ENCODE measurements at regions not wholly inside any gene's neighbourhood (a gene's known extent, or its start where the extent isn't known, plus 50 kb on each side); places are given as distances from the start of the nearest gene placed in this dataset.

DNA sequence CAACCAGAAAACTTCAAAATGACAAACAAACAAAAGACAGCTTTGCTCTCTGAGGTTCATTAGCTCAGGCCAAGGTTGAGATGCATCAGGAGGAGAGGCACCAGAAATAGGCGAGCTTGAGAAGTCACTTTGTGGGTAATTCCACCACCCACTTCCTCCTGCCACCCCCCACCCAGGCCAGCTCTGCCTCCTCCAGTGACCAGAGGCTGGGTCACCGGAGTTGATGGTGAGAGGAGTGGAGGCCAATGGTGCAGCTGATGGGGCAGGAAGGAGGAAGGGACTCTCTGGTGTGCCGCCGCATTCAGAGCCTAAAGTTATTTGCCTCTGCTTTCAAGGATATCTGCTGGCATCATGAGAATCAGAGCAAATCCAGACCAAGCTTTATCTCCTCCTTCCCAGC, 73.8 kb upstream of the ASTN2 start:
- no peak for DNase-seq (ENCODE audit: low read depth in 3 of 3, low spot score in 1 of 3)

- DNase-seq (ENCODE audit: low read depth in 3 of 3, low spot score in 1 of 3), result peak in 1 of 3 donors; percentile 8
Observed at GRCh38 chr9:117487555-117488175, 72.8 kb upstream of the ASTN2 start.

GRCh38 chr9:117486426-117486825, 71.6 kb upstream of the ASTN2 start:
- DNase-seq (ENCODE audit: low read depth in 3 of 3, low spot score in 1 of 3), result no peak

GRCh38 chr9:117485176-117485575, 70.3 kb upstream of the ASTN2 start:
- no peak for DNase-seq (ENCODE audit: low read depth in 3 of 3, low spot score in 1 of 3)

DNA sequence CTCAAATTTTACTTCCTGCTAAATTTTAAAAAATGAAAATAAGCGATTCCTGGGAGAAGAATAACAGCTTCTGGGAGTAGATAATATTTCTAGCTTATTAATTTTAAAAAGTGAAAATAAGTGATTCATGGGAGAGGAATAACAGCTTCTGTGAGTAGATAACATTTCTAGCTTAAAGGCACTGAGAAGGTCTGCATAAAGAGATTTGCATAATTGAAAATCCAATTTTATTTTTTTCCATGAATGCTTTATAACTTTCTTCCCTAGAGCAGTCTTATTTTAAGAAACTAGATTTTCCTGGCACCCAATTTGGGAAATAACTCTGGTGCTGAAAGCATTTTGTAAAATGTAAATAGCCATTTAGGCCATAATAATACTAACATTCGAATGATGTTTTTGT, 65.9 kb upstream of the ASTN2 start:
- DNase-seq (ENCODE audit: low read depth in 3 of 3, low spot score in 1 of 3), result no peak

DNA sequence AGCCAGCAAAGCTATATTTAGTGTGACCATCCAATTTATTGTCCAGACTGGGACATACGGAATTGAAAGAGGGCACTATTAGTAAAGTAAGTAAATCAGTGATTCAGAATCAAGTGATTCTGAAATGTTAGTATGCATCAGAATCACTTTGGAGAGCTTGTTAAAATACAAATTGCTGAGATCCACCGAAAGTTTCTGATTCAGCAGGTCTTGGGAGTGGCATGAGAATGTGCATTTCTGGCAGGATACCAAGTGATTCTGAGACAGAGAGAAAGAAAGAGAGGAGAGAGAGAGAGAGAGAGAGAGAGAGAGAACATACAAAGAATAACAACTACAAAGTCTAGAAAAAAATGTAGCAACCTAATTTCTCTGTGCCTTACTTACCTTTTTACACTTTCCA, 65.4 kb upstream of the ASTN2 start:
- no peak for DNase-seq (ENCODE audit: low read depth in 3 of 3, low spot score in 1 of 3)

DNA sequence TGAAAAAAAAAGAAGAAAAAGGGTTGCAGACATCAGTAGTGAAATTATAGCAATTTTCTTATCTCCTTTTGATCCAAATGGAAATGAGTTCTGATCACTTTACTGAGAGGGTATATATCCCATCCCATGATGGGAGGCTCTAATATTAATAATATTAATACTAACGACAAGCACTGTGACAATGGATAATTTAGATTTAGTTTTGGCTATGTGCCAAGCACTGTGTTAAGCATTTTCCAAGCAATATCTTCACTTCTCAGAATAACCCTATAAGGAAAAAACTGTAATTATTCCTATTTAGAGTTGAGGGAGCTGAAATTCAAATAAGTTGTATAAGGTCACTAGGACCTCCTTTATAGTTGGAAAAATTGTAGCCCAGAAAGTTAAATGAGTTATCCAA, 58.4 kb upstream of the ASTN2 start:
- no peak for DNase-seq (ENCODE audit: low read depth in 3 of 3, low spot score in 1 of 3)

DNA sequence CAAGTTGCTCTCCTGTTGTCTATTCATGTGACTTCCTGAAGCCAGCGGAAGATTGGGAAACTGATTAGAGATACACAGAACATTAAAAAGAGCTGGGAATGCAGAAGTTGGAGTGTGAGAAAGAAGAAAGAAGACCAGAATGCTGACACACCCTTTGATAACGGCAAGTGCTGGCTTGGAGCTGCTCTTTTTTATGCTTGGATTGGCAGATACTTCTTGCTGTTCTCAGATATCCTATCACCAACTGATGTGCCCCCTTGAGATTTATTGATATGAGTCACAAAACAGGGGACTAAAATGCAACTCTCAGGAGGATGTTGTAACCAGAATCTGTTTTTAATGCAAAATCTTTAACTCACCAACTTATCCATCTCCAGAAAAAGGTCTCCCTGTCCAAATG, 56.0 kb upstream of the ASTN2 start:
- DNase-seq (ENCODE audit: low read depth in 3 of 3, low spot score in 1 of 3), result no peak

- no peak for DNase-seq (ENCODE audit: low read depth in 3 of 3, low spot score in 1 of 3)
Observed at GRCh38 chr9:117470455-117470854, 55.6 kb upstream of the ASTN2 start.

- no peak for DNase-seq (ENCODE audit: low read depth in 3 of 3, low spot score in 1 of 3)
Observed at GRCh38 chr9:117466111-117466510, 51.3 kb upstream of the ASTN2 start.

- no peak for DNase-seq (ENCODE audit: low read depth in 3 of 3, low spot score in 1 of 3)
Observed at GRCh38 chr9:117465706-117466105, 50.8 kb upstream of the ASTN2 start.

- DNase-seq (ENCODE audit: low read depth in 3 of 3, low spot score in 1 of 3), result no peak
Observed at GRCh38 chr9:117464941-117465616, 50.2 kb upstream of the ASTN2 start.

Measured in stimulated activated CD4-positive, alpha-beta T cell treated with anti-CD3 and anti-CD28 coated beads, TNF-alpha, amount 100 ng/mL, for 1 hour (primary cell).